ENCODE measurements at regions not wholly inside any gene's neighbourhood (a gene's known extent, or its start where the extent isn't known, plus 50 kb on each side); places are given as distances from the start of the nearest gene placed in this dataset.

- H3K4me3 ChIP-seq (ENCODE audit: low read depth, low read length): no peak overlapping the region
- H3K27me3 ChIP-seq: no peaks in the 10 kb centered on the region
- no peak for DNase-seq
- H3K9me3 ChIP-seq: no peaks in the 10 kb centered on the region
- H3K4me1 ChIP-seq: no peaks in the 10 kb centered on the region
- no peak for TF ChIP-seq CTCF (IDR thresholded peaks at IDR 0.05; ENCODE audit: low read depth, low read length)
- no peaks in the 10 kb centered on the region for H3K36me3 ChIP-seq
Measured at GRCh38 chr4:14375816-14376215, 626.5 kb upstream of the CPEB2 start.

GRCh38 chr4:14379183-14379582 is 623.1 kb upstream of the CPEB2 start:
- Histone ChIP-seq H3K9me3 (no peaks in the 10 kb centered on the region), H3K4me3 (ENCODE audit: low read depth, low read length) (no peak overlapping the region), H3K27me3 (no peaks in the 10 kb centered on the region), H3K36me3 (no peaks in the 10 kb centered on the region), H3K4me1 (no peaks in the 10 kb centered on the region)
- TF ChIP-seq CTCF (IDR thresholded peaks at IDR 0.05; ENCODE audit: low read depth, low read length): no peak
- no peak for DNase-seq

GRCh38 chr4:14383652-14384051 is 618.6 kb upstream of the CPEB2 start:
- no peaks in the 10 kb centered on the region for H3K27me3 ChIP-seq
- no peaks in the 10 kb centered on the region for H3K9me3 ChIP-seq
- H3K4me1 ChIP-seq: no peaks in the 10 kb centered on the region
- H3K36me3 ChIP-seq: no peaks in the 10 kb centered on the region
- no peak overlapping the region for H3K4me3 ChIP-seq (ENCODE audit: low read depth, low read length)
- no peak for DNase-seq
- TF ChIP-seq CTCF (IDR thresholded peaks at IDR 0.05; ENCODE audit: low read depth, low read length): no peak

GRCh38 chr4:14384824-14385223 is 617.5 kb upstream of the CPEB2 start:
- no peak for DNase-seq
- no peaks in the 10 kb centered on the region for H3K4me1 ChIP-seq
- no peaks in the 10 kb centered on the region for H3K36me3 ChIP-seq
- no peaks in the 10 kb centered on the region for H3K9me3 ChIP-seq
- no peak overlapping the region for H3K4me3 ChIP-seq (ENCODE audit: low read depth, low read length)
- TF ChIP-seq CTCF (IDR thresholded peaks at IDR 0.05; ENCODE audit: low read depth, low read length): no peak
- H3K27me3 ChIP-seq: no peaks in the 10 kb centered on the region

GRCh38 chr4:14386196-14386595 is 616.1 kb upstream of the CPEB2 start:
- no peak for DNase-seq

GRCh38 chr4:14387647-14388046 is 614.6 kb upstream of the CPEB2 start:
- Histone ChIP-seq H3K9me3 (no peaks in the 10 kb centered on the region), H3K4me3 (ENCODE audit: low read depth, low read length) (no peak overlapping the region), H3K36me3 (no peaks in the 10 kb centered on the region), H3K4me1 (no peaks in the 10 kb centered on the region), H3K27me3 (no peaks in the 10 kb centered on the region)
- no peak for DNase-seq
- no peak for TF ChIP-seq CTCF (IDR thresholded peaks at IDR 0.05; ENCODE audit: low read depth, low read length)

More at GRCh38 chr4:14386196-14386595, 616.1 kb upstream of the CPEB2 start:
- Histone ChIP-seq H3K9me3 (no peaks in the 10 kb centered on the region), H3K4me1 (no peaks in the 10 kb centered on the region), H3K4me3 (ENCODE audit: low read depth, low read length) (no peak overlapping the region), H3K36me3 (no peaks in the 10 kb centered on the region), H3K27me3 (no peaks in the 10 kb centered on the region)
- no peak for TF ChIP-seq CTCF (IDR thresholded peaks at IDR 0.05; ENCODE audit: low read depth, low read length)

All from BE2C (cell line).